T-helper 2 cell treated with Interferon-gamma antibody and Interleukin-4, amounts not matched to agents 5 μg/mL and 100 μg/mL, for 36 hours (primary cell): ENCODE measurements at regions not wholly inside any gene's neighbourhood (a gene's known extent, or its start where the extent isn't known, plus 50 kb on each side); places are given as distances from the start of the nearest gene placed in this dataset.

Experiments used
- DNase-seq: peaks from one replicate; pipeline ENCODE4 v3.0.0; 2021; ENCODE audit warnings: low spot score
- H3K27ac Mint-ChIP-seq: one replicate; pipeline ENCODE4 v1.8.0; 2021; ENCODE audit warnings: mild to moderate bottlenecking, mixed read lengths
- H3K27me3 Mint-ChIP-seq: one replicate; pipeline ENCODE4 v1.8.0; 2021; ENCODE audit warnings: low read depth, mixed read lengths
- H3K36me3 Mint-ChIP-seq: one replicate; pipeline ENCODE4 v1.8.0; 2021; ENCODE audit warnings: low read depth, mixed read lengths
- H3K4me1 Mint-ChIP-seq: one replicate; pipeline ENCODE4 v1.8.0; 2021; ENCODE audit warnings: low read depth, mixed read lengths
- H3K4me3 Mint-ChIP-seq: one replicate; pipeline ENCODE4 v1.8.0; 2022; ENCODE audit warnings: mild to moderate bottlenecking, moderate library complexity, mixed read lengths
- H3K9me3 Mint-ChIP-seq: one replicate; pipeline ENCODE4 v1.8.0; 2021; ENCODE audit warnings: mixed read lengths

GRCh38 chr20:22495789-22496188 lies 88.6 kb downstream of the FOXA2 start:
- H3K27me3 Mint-ChIP-seq = no peaks in the 10 kb centered on the region
- DNase-seq = no peak
- no peak overlapping the region for H3K4me3 Mint-ChIP-seq
- H3K36me3 Mint-ChIP-seq = no peaks in the 10 kb centered on the region
- no peaks in the 10 kb centered on the region for H3K9me3 Mint-ChIP-seq
- no peak overlapping the region for H3K27ac Mint-ChIP-seq
- no peaks in the 10 kb centered on the region for H3K4me1 Mint-ChIP-seq

- H3K4me1 Mint-ChIP-seq = no peaks in the 10 kb centered on the region
- no peak for DNase-seq
- H3K36me3 Mint-ChIP-seq = no peaks in the 10 kb centered on the region
- no peaks in the 10 kb centered on the region for H3K27me3 Mint-ChIP-seq
- H3K9me3 Mint-ChIP-seq = no peaks in the 10 kb centered on the region
- no peak overlapping the region for H3K27ac Mint-ChIP-seq
- no peak overlapping the region for H3K4me3 Mint-ChIP-seq
Observed at GRCh38 chr20:22495172-22495571, 89.2 kb downstream of the FOXA2 start.

- no peaks in the 10 kb centered on the region for H3K9me3 Mint-ChIP-seq
- no peak overlapping the region for H3K27ac Mint-ChIP-seq
- no peaks in the 10 kb centered on the region for H3K36me3 Mint-ChIP-seq
- DNase-seq = no peak
- H3K4me1 Mint-ChIP-seq = no peaks in the 10 kb centered on the region
- no peak overlapping the region for H3K4me3 Mint-ChIP-seq
- no peaks in the 10 kb centered on the region for H3K27me3 Mint-ChIP-seq
Observed at GRCh38 chr20:22492497-22492896, 91.9 kb downstream of the FOXA2 start.

- Mint-ChIP-seq H3K36me3 (no peaks in the 10 kb centered on the region), H3K9me3 (no peaks in the 10 kb centered on the region), H3K27ac (no peak overlapping the region), H3K4me3 (no peak overlapping the region), H3K4me1 (no peaks in the 10 kb centered on the region), H3K27me3 (no peaks in the 10 kb centered on the region)
- no peak for DNase-seq
Observed at GRCh38 chr20:22491194-22491505, 93.2 kb downstream of the FOXA2 start.

GRCh38 chr20:22490287-22491193 lies 93.8 kb downstream of the FOXA2 start:
- Mint-ChIP-seq H3K9me3 (no peaks in the 10 kb centered on the region), H3K27me3 (no peaks in the 10 kb centered on the region), H3K36me3 (no peaks in the 10 kb centered on the region), H3K27ac (no peak overlapping the region), H3K4me3 (no peak overlapping the region), H3K4me1 (no peaks in the 10 kb centered on the region)
- DNase-seq = no peak

- no peaks in the 10 kb centered on the region for H3K36me3 Mint-ChIP-seq
- no peak for DNase-seq
- H3K4me1 Mint-ChIP-seq = no peaks in the 10 kb centered on the region
- H3K4me3 Mint-ChIP-seq = no peak overlapping the region
- H3K9me3 Mint-ChIP-seq = no peaks in the 10 kb centered on the region
- no peak overlapping the region for H3K27ac Mint-ChIP-seq
- no peaks in the 10 kb centered on the region for H3K27me3 Mint-ChIP-seq
Observed at GRCh38 chr20:22489626-22490286, 94.6 kb downstream of the FOXA2 start.

GRCh38 chr20:22480336-22480735 lies 104.0 kb downstream of the FOXA2 start:
- H3K4me3 Mint-ChIP-seq = no peak overlapping the region
- H3K9me3 Mint-ChIP-seq = peaks cover 4% of the 10 kb centered on the region
- no peaks in the 10 kb centered on the region for H3K4me1 Mint-ChIP-seq
- DNase-seq = no peak
- H3K27me3 Mint-ChIP-seq = no peaks in the 10 kb centered on the region
- H3K36me3 Mint-ChIP-seq = no peaks in the 10 kb centered on the region
- no peak overlapping the region for H3K27ac Mint-ChIP-seq

- Mint-ChIP-seq H3K4me3 (no peak overlapping the region), H3K36me3 (no peaks in the 10 kb centered on the region), H3K4me1 (no peaks in the 10 kb centered on the region), H3K27me3 (no peaks in the 10 kb centered on the region), H3K9me3 (peaks cover 18% of the 10 kb centered on the region), H3K27ac (no peak overlapping the region)
- DNase-seq = no peak
Observed at GRCh38 chr20:22475662-22476061, 108.7 kb downstream of the FOXA2 start.

GRCh38 chr20:22474224-22474623 lies 110.1 kb downstream of the FOXA2 start:
- peaks cover 18% of the 10 kb centered on the region for H3K9me3 Mint-ChIP-seq
- no peaks in the 10 kb centered on the region for H3K4me1 Mint-ChIP-seq
- H3K27me3 Mint-ChIP-seq = no peaks in the 10 kb centered on the region
- H3K36me3 Mint-ChIP-seq = no peaks in the 10 kb centered on the region
- no peak for DNase-seq
- no peak overlapping the region for H3K27ac Mint-ChIP-seq
- no peak overlapping the region for H3K4me3 Mint-ChIP-seq

- no peak for DNase-seq
- no peaks in the 10 kb centered on the region for H3K36me3 Mint-ChIP-seq
- no peak overlapping the region for H3K4me3 Mint-ChIP-seq
- H3K27ac Mint-ChIP-seq = no peak overlapping the region
- no peaks in the 10 kb centered on the region for H3K27me3 Mint-ChIP-seq
- H3K9me3 Mint-ChIP-seq = peaks cover 14% of the 10 kb centered on the region
- no peaks in the 10 kb centered on the region for H3K4me1 Mint-ChIP-seq
Observed at GRCh38 chr20:22473293-22473692, 111.1 kb downstream of the FOXA2 start.

GRCh38 chr20:22472447-22473100 lies 111.8 kb downstream of the FOXA2 start:
- H3K4me3 Mint-ChIP-seq = no peak overlapping the region
- no peaks in the 10 kb centered on the region for H3K4me1 Mint-ChIP-seq
- peaks cover 14% of the 10 kb centered on the region for H3K9me3 Mint-ChIP-seq
- no peaks in the 10 kb centered on the region for H3K27me3 Mint-ChIP-seq
- H3K36me3 Mint-ChIP-seq = no peaks in the 10 kb centered on the region
- H3K27ac Mint-ChIP-seq = no peak overlapping the region
- DNase-seq = no peak

GRCh38 chr20:22471156-22471836 lies 113.1 kb downstream of the FOXA2 start:
- peaks cover 14% of the 10 kb centered on the region for H3K9me3 Mint-ChIP-seq
- H3K27ac Mint-ChIP-seq = no peak overlapping the region
- no peaks in the 10 kb centered on the region for H3K27me3 Mint-ChIP-seq
- no peak for DNase-seq
- H3K4me1 Mint-ChIP-seq = no peaks in the 10 kb centered on the region
- no peaks in the 10 kb centered on the region for H3K36me3 Mint-ChIP-seq
- no peak overlapping the region for H3K4me3 Mint-ChIP-seq

GRCh38 chr20:22470620-22471026 lies 113.7 kb downstream of the FOXA2 start:
- no peak overlapping the region for H3K27ac Mint-ChIP-seq
- peaks cover 14% of the 10 kb centered on the region for H3K9me3 Mint-ChIP-seq
- no peaks in the 10 kb centered on the region for H3K27me3 Mint-ChIP-seq
- no peak for DNase-seq
- no peaks in the 10 kb centered on the region for H3K36me3 Mint-ChIP-seq
- H3K4me1 Mint-ChIP-seq = no peaks in the 10 kb centered on the region
- no peak overlapping the region for H3K4me3 Mint-ChIP-seq
